Body of pancreas (tissue), 4 donors: ENCODE measurements at regions not wholly inside any gene's neighbourhood (a gene's known extent, or its start where the extent isn't known, plus 50 kb on each side); places are given as distances from the start of the nearest gene placed in this dataset.

Experiments used
- ATAC-seq: fragments of 150-250 bp; one replicate; pipeline ENCODE4 v1.9.1; 2016
- DNase-seq, 4 donors: peaks; one replicate each; pipeline ENCODE4 v3.0.0-alpha.2; 2019
- H3K27ac ChIP-seq, 4 donors: fragments of 200-600 bp; sonication (generic); 1 replicate in 3 of 4; 2 replicates in 1 of 4; pipeline versions ENCODE4 v1.5.1 to v1.6.1; 2016 to 2019; ENCODE audit warnings: mild to moderate bottlenecking in 1 of 4, mixed read lengths in 1 of 4, moderate library complexity in 1 of 4
- H3K27me3 ChIP-seq, 2 donors: fragments of 200-600 bp; sonication (generic); one replicate each; pipeline ENCODE4 v1.6.0; 2016; ENCODE audit warnings: mild to moderate bottlenecking in 1 of 2
- H3K36me3 ChIP-seq, 2 donors: fragments of 200-600 bp; sonication (generic); replicated peaks in 1 of 2; 2 replicates each; pipeline ENCODE4 v1.5.1; 2016; ENCODE audit warnings: low read depth in 2 of 2; ENCODE audit not compliant: insufficient read depth in 1 of 2
- H3K4me1 ChIP-seq: fragments of 200-600 bp; sonication (generic); one replicate; pipeline ENCODE4 v1.6.0; 2016
- H3K4me3 ChIP-seq, 2 donors: fragments of 200-600 bp; sonication (generic); 1 replicate in 1 of 2; 2 replicates in 1 of 2; pipeline ENCODE4 v1.5.1; 2016 to 2019
- H3K9me3 ChIP-seq, 3 donors: fragments of 200-600 bp; sonication (generic); 1 replicate in 2 of 3; 2 replicates in 1 of 3; pipeline ENCODE4 v1.5.1; 2016
- CTCF ChIP-seq, 7 experiments: fragments of 450-650 bp in 4 of 7; fragments of 200-600 bp in 3 of 7; sonication (generic) in 3 of 7; IDR thresholded peaks; one replicate each; pipeline ENCODE4 v1.5.1; 2016 to 2019; ENCODE audit warnings: antibody characterized with exemption in 7 of 7
- POLR2A ChIP-seq, 3 donors: fragments of 450-650 bp; IDR thresholded peaks; one replicate each; pipeline ENCODE4 v1.6.1; 2016; ENCODE audit warnings: antibody characterized with exemption in 3 of 3, mild to moderate bottlenecking in 2 of 3
- WGBS, 2 donors: methylation state at CpG; one replicate each; pipeline ENCODE4 v1.1.5; 2017; 5-methylcytosine and 5-hydroxymethylcytosine counted together
- intact Hi-C: fragments of 100-400 bp; cut with DNase I; formaldehyde crosslinking; loops from one replicate; pipeline ENCODE4 v1.15.1; 2023

- no peaks in the 10 kb centered on the region for H3K4me1 ChIP-seq
- H3K9me3 ChIP-seq, result no peaks in the 10 kb centered on the region
- DNase-seq, result no peak
- TF ChIP-seq CTCF (IDR thresholded peaks at IDR 0.05), result no peak
- TF ChIP-seq POLR2A (IDR thresholded peaks at IDR 0.05), result no peak
- intact Hi-C loops, result no loop called here
- H3K27me3 ChIP-seq, result no peaks in the 10 kb centered on the region
- H3K36me3 ChIP-seq, result no peaks in the 10 kb centered on the region
- WGBS, 2 donors, result 58 to 81% methylated on average over 2 of the region's 2 CpGs
- H3K27ac ChIP-seq, result no peak overlapping the region
- no peak overlapping the region for H3K4me3 ChIP-seq
- no peak for ATAC-seq
Measured at GRCh38 chr3:3519266-3519665, 280.0 kb upstream of the LRRN1 start.

- H3K9me3 ChIP-seq, result no peaks in the 10 kb centered on the region
- no peaks in the 10 kb centered on the region for H3K4me1 ChIP-seq
- no peak overlapping the region for H3K4me3 ChIP-seq
- DNase-seq (no peak), ATAC-seq (no peak)
- H3K27me3 ChIP-seq, result no peaks in the 10 kb centered on the region
- TF ChIP-seq POLR2A (IDR thresholded peaks at IDR 0.05) (no peak), CTCF (IDR thresholded peaks at IDR 0.05) (no peak)
- intact Hi-C loops, result no loop called here
- 52 to 57% methylated on average over 4 of the region's 4 CpGs for WGBS, 2 donors
- no peak overlapping the region for H3K27ac ChIP-seq
- H3K36me3 ChIP-seq, result no peaks in the 10 kb centered on the region
Measured at GRCh38 chr3:3516996-3517395, 282.2 kb upstream of the LRRN1 start.

GRCh38 chr3:3516384-3516783 lies 282.8 kb upstream of the LRRN1 start:
- no peaks in the 10 kb centered on the region for H3K9me3 ChIP-seq
- H3K27ac ChIP-seq, result no peak overlapping the region
- TF ChIP-seq CTCF (IDR thresholded peaks at IDR 0.05), result no peak
- no peak for DNase-seq
- H3K36me3 ChIP-seq, result no peaks in the 10 kb centered on the region
- no peak for ATAC-seq
- H3K4me1 ChIP-seq, result no peaks in the 10 kb centered on the region
- no peaks in the 10 kb centered on the region for H3K27me3 ChIP-seq
- H3K4me3 ChIP-seq, result no peak overlapping the region
- intact Hi-C loops, result no loop called here

- H3K27me3 ChIP-seq, result no peaks in the 10 kb centered on the region
- intact Hi-C loops, result no loop called here
Measured at GRCh38 chr3:3509665-3510064, 289.6 kb upstream of the LRRN1 start.

More at GRCh38 chr3:3509665-3510064, 289.6 kb upstream of the LRRN1 start:
- DNase-seq, result no peak
- Histone ChIP-seq H3K27ac (no peak overlapping the region), H3K4me3 (no peak overlapping the region), H3K36me3 (no peaks in the 10 kb centered on the region), H3K4me1 (no peaks in the 10 kb centered on the region), H3K9me3 (no peaks in the 10 kb centered on the region)
- TF ChIP-seq POLR2A (IDR thresholded peaks at IDR 0.05), result no peak
- no peak for TF ChIP-seq CTCF (IDR thresholded peaks at IDR 0.05)
- ATAC-seq, result no peak
- 32 to 54% methylated on average over 6 of the region's 6 CpGs for WGBS, 2 donors
